Activated naive CD8-positive, alpha-beta T cell treated with anti-CD3 and anti-CD28 coated beads, Interleukin-2, amount 10 ng/mL, durations not matched to agents 7 days and 5 days (primary cell): ENCODE measurements at regions not wholly inside any gene's neighbourhood (a gene's known extent, or its start where the extent isn't known, plus 50 kb on each side); places are given as distances from the start of the nearest gene placed in this dataset.

Experiments
- ATAC-seq: fragments of 150-1000 bp; cut with Tn5 transposase; one replicate; pipeline ENCODE4 v1.10.0; 2021; ENCODE audit warnings: low read depth, moderate library complexity
- POLR2A ChIA-PET: fragments of 350-600 bp; sonication (Branson Sonifier 250); formaldehyde crosslinking; loops from one replicate; lab custom pipeline; 2021; ENCODE audit warnings: antibody characterized with exemption; lab: Charles Lee
- DNase-seq: peaks from one replicate; pipeline ENCODE4 v3.0.0; 2021
- H3K27ac Mint-ChIP-seq: one replicate; pipeline ENCODE4 v1.8.0; 2022; ENCODE audit warnings: mild to moderate bottlenecking, mixed read lengths
- H3K27me3 Mint-ChIP-seq: one replicate; pipeline ENCODE4 v1.8.0; 2022; ENCODE audit warnings: mild to moderate bottlenecking, moderate library complexity, mixed read lengths
- H3K36me3 Mint-ChIP-seq: one replicate; pipeline ENCODE4 v1.8.0; 2021; ENCODE audit warnings: mild to moderate bottlenecking, mixed read lengths
- H3K4me1 Mint-ChIP-seq: one replicate; pipeline ENCODE4 v1.8.0; 2021; ENCODE audit warnings: mixed read lengths
- H3K4me3 Mint-ChIP-seq: one replicate; pipeline ENCODE4 v1.8.0; 2022; ENCODE audit warnings: mild to moderate bottlenecking, moderate library complexity, mixed read lengths
- H3K9me3 Mint-ChIP-seq: one replicate; pipeline ENCODE4 v1.8.0; 2021; ENCODE audit warnings: mixed read lengths

DNA sequence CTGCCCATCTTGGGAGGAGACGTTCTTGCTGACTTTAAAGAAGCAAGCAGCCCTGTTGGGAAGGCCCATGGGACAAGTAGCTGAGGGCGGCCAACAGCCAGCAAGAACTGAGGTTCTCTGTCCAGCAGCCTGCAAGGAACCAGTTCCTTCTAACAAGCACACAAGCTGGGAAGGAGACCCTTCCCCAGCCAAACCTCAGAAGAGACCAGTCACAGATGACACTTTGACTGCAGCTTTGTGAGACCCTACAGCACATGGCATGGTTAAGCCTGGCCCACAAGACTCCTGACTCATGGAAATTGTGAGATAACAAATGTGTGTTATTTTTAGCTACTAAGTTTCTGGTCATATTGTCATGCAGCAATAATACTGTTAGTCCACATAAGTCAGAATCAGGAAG, 99.9 kb downstream of the PRLHR start:
- H3K4me1 Mint-ChIP-seq, result no peaks in the 10 kb centered on the region
- ATAC-seq (no peak), DNase-seq (no peak)
- peaks cover 7% of the 10 kb centered on the region for H3K9me3 Mint-ChIP-seq
- no peak overlapping the region for H3K27ac Mint-ChIP-seq
- peaks cover 22% of the 10 kb centered on the region for H3K27me3 Mint-ChIP-seq
- H3K36me3 Mint-ChIP-seq, result no peaks in the 10 kb centered on the region
- no peak overlapping the region for H3K4me3 Mint-ChIP-seq
- POLR2A ChIA-PET, result no interaction called here

- POLR2A ChIA-PET, result no interaction called here
- DNase-seq (no peak), ATAC-seq (no peak)
- H3K27ac Mint-ChIP-seq, result no peak overlapping the region
- H3K4me1 Mint-ChIP-seq, result peaks cover 4% of the 10 kb centered on the region
- peaks cover 9% of the 10 kb centered on the region for H3K27me3 Mint-ChIP-seq
- H3K4me3 Mint-ChIP-seq, result no peak overlapping the region
- peaks cover 10% of the 10 kb centered on the region for H3K9me3 Mint-ChIP-seq
- no peaks in the 10 kb centered on the region for H3K36me3 Mint-ChIP-seq
Observed at GRCh38 chr10:118491055-118491454, 104.4 kb downstream of the PRLHR start.

- Mint-ChIP-seq H3K4me3 (no peak overlapping the region), H3K9me3 (peaks cover 13% of the 10 kb centered on the region)
- peak; percentile 42 for ATAC-seq
Observed at GRCh38 chr10:118488710-118489497, 106.5 kb downstream of the PRLHR start.

GRCh38 chr10:118485641-118486040, 109.8 kb downstream of the PRLHR start:
- ATAC-seq, result no peak
- Mint-ChIP-seq H3K27me3 (peaks cover 18% of the 10 kb centered on the region), H3K9me3 (peaks cover 8% of the 10 kb centered on the region), H3K36me3 (no peaks in the 10 kb centered on the region), H3K27ac (peak overlapping the region; percentile 28), H3K4me3 (no peak overlapping the region), H3K4me1 (peaks cover 4% of the 10 kb centered on the region)
- DNase-seq, result no peak
- POLR2A ChIA-PET, result no interaction called here

More at GRCh38 chr10:118488710-118489497, 106.5 kb downstream of the PRLHR start:
- no peak for DNase-seq
- POLR2A ChIA-PET, result no interaction called here
- peaks cover 16% of the 10 kb centered on the region for H3K27me3 Mint-ChIP-seq
- H3K27ac Mint-ChIP-seq, result no peak overlapping the region
- no peaks in the 10 kb centered on the region for H3K36me3 Mint-ChIP-seq
- peaks cover 4% of the 10 kb centered on the region for H3K4me1 Mint-ChIP-seq

- H3K4me1 Mint-ChIP-seq, result peaks cover 4% of the 10 kb centered on the region
- peaks cover 7% of the 10 kb centered on the region for H3K9me3 Mint-ChIP-seq
- no peak overlapping the region for H3K27ac Mint-ChIP-seq
- POLR2A ChIA-PET, result no interaction called here
- no peak for ATAC-seq
- H3K36me3 Mint-ChIP-seq, result no peaks in the 10 kb centered on the region
- DNase-seq, result no peak
- H3K4me3 Mint-ChIP-seq, result no peak overlapping the region
- H3K27me3 Mint-ChIP-seq, result peaks cover 20% of the 10 kb centered on the region
Observed at GRCh38 chr10:118484152-118484871, 111.1 kb downstream of the PRLHR start.

DNA sequence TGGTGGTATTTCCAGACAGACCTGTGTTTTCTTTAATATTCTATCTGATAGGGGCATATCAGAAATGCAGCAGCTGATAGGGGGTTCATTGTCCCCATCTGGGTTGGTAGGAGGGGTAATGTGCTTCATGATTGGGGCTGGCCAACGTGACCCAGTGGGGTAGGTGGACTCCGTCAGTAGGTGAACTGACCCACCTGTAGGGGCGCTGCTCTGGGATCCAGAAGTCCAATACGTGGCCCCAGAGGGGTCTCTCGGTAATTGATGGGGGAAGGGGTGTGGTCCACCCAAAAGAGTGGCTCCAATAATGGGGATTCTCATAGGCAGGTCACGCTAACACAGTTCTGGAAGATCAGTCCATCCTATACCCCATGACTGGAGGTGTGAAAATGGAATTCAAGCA, 112.0 kb downstream of the PRLHR start:
- ATAC-seq (no peak), DNase-seq (no peak)
- H3K9me3 Mint-ChIP-seq, result peaks cover 4% of the 10 kb centered on the region
- POLR2A ChIA-PET, result no interaction called here
- H3K36me3 Mint-ChIP-seq, result no peaks in the 10 kb centered on the region
- H3K27ac Mint-ChIP-seq, result no peak overlapping the region
- H3K27me3 Mint-ChIP-seq, result peaks cover 20% of the 10 kb centered on the region
- H3K4me3 Mint-ChIP-seq, result no peak overlapping the region
- peaks cover under 1% of the 10 kb centered on the region for H3K4me1 Mint-ChIP-seq

DNA sequence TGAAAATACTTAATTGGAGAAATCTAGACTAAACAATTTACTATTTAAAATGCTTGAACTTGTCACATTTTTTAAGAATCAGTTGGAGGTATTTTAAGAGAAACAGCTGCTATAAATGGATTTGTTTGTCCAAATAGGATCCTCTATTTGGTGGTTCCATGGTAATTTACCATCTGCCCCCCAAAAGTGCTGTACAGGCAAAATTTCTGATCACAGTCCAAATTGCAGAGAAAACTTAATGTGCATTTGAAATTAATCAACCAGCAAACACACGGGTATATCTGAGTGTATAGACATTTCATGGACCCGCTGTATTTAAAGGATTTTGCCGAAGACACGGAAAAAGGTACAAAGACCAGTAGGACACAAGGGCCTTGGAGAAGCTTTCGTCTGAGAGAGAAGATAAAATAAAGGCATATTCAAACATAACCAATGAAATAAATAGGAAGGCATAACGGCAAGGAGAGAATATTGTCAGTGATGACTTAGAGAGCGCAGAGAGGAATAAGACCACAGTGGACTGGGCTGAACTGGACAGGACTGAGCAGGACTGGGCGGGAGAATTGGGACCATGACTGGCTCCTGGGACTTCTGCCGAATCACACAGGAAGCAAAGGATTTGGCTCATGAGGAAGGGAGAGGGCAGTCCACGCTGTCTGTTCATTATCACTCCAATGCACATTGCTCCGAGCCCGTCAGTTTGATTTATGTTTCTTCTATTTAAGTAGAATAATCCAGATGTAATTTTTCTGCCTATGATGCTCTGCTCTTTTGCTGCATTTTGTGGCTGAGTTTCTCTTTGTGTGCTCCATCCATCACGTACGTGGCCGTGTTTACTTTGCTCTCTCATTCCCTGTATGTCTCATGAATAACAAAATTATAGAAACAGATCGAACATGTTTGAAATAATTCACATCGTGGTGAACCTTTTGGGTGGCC, 112.8 kb downstream of the PRLHR start:
- peaks cover 21% of the 10 kb centered on the region for H3K27me3 Mint-ChIP-seq
- DNase-seq, result no peak
- no peak overlapping the region for H3K27ac Mint-ChIP-seq
- POLR2A ChIA-PET, result no interaction called here
- peaks cover 4% of the 10 kb centered on the region for H3K9me3 Mint-ChIP-seq
- no peak overlapping the region for H3K4me3 Mint-ChIP-seq
- no peak for ATAC-seq
- no peaks in the 10 kb centered on the region for H3K36me3 Mint-ChIP-seq
- no peaks in the 10 kb centered on the region for H3K4me1 Mint-ChIP-seq

GRCh38 chr10:118481871-118482270, 113.6 kb downstream of the PRLHR start:
- H3K4me1 Mint-ChIP-seq, result no peaks in the 10 kb centered on the region
- ATAC-seq, result no peak

DNA sequence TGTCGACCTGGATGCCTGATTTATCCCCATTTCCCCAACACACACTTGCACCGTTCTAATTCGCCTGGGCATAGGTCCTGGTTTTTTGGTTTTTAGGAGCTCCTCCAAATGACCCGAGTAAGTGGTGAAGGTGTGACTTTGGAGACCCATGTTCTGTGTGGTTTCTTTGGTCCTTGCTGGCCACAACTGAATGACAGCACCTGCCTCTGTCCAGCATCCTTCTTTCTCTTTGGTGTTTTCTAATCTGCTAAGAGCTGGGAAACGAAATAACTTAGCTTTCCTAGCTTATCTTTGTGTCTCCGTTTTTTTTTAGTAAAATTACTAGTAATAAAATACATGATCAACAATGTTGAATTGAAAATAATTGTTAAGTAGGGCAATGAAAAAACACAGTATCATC, 120.2 kb downstream of the PRLHR start:
- H3K27ac Mint-ChIP-seq, result no peak overlapping the region
- DNase-seq, result no peak
- peaks cover 1% of the 10 kb centered on the region for H3K9me3 Mint-ChIP-seq
- H3K27me3 Mint-ChIP-seq, result peaks cover 34% of the 10 kb centered on the region
- H3K4me1 Mint-ChIP-seq, result no peaks in the 10 kb centered on the region
- no peak for ATAC-seq
- no peak overlapping the region for H3K4me3 Mint-ChIP-seq
- no peaks in the 10 kb centered on the region for H3K36me3 Mint-ChIP-seq
- POLR2A ChIA-PET, result no interaction called here

More at GRCh38 chr10:118481871-118482270, 113.6 kb downstream of the PRLHR start:
- Mint-ChIP-seq H3K9me3 (peaks cover 4% of the 10 kb centered on the region), H3K27me3 (peaks cover 18% of the 10 kb centered on the region), H3K4me3 (no peak overlapping the region), H3K36me3 (no peaks in the 10 kb centered on the region), H3K27ac (no peak overlapping the region)
- POLR2A ChIA-PET, result no interaction called here
- DNase-seq, result no peak

GRCh38 chr10:118474111-118474510, 121.3 kb downstream of the PRLHR start:
- ATAC-seq, result no peak
- no peaks in the 10 kb centered on the region for H3K4me1 Mint-ChIP-seq
- peaks cover 33% of the 10 kb centered on the region for H3K27me3 Mint-ChIP-seq
- POLR2A ChIA-PET, result no interaction called here
- DNase-seq, result no peak
- no peaks in the 10 kb centered on the region for H3K36me3 Mint-ChIP-seq
- H3K27ac Mint-ChIP-seq, result no peak overlapping the region
- H3K9me3 Mint-ChIP-seq, result no peaks in the 10 kb centered on the region
- no peak overlapping the region for H3K4me3 Mint-ChIP-seq

DNA sequence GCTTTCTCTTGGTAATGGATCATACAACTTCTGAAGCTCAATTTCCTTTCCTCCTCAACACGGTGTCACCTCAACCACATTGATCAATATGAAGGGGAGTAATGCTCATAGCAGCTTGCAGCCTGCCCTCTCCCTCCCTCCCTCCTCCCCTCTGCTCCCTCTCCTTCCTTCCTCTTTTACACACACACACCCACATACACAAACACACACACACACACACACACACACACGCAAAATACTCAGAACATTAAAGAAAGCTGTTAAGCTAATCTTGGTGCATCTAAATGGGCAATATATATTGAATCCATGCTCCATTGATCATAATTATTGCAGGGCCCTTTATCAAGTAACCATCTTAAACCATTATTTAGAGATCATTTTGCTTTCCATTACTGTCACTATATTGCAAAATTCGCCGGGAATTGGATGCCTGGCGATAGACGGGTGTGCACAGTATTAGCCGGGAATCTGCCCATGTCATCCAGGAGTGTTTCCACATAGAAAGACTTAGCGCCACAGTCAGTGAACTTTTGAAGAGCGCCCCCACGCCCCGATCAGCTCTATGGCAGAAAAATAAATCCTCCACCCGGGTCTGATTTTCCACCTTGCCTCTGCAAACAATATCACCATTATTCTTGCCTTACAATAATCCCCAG, 122.0 kb downstream of the PRLHR start:
- Mint-ChIP-seq H3K36me3 (no peaks in the 10 kb centered on the region), H3K27ac (no peak overlapping the region), H3K4me1 (no peaks in the 10 kb centered on the region), H3K27me3 (peaks cover 35% of the 10 kb centered on the region), H3K4me3 (no peak overlapping the region), H3K9me3 (no peaks in the 10 kb centered on the region)
- POLR2A ChIA-PET, result no interaction called here
- no peak for DNase-seq
- no peak for ATAC-seq

- ATAC-seq (no peak), DNase-seq (no peak)
- POLR2A ChIA-PET, result no interaction called here
- Mint-ChIP-seq H3K27ac (no peak overlapping the region), H3K4me1 (no peaks in the 10 kb centered on the region), H3K4me3 (no peak overlapping the region), H3K27me3 (peaks cover 31% of the 10 kb centered on the region), H3K9me3 (no peaks in the 10 kb centered on the region), H3K36me3 (no peaks in the 10 kb centered on the region)
Observed at GRCh38 chr10:118472415-118473304, 122.8 kb downstream of the PRLHR start.
